Fibroblast of pulmonary artery (primary cell): ENCODE measurements at regions not wholly inside any gene's neighbourhood (a gene's known extent, or its start where the extent isn't known, plus 50 kb on each side); places are given as distances from the start of the nearest gene placed in this dataset.

Source experiments
- DNase-seq: peaks from one replicate; pipeline ENCODE4 v3.0.0-alpha.2; 2010; ENCODE audit warnings: low read depth
- H3K4me3 ChIP-seq: replicated peaks from 2 replicates; pipeline ENCODE4 v1.5.1; 2011; ENCODE audit warnings: low read depth, mild to moderate bottlenecking, control low read depth, low read length, moderate library complexity
- TF ChIP-seq, protein P1 (sequence below): IDR thresholded peaks from 2 replicates; pipeline ENCODE4 v1.5.1; 2011; ENCODE audit warnings: mild to moderate bottlenecking, control low read depth, low read length, inconsistent platforms; ENCODE audit errors: missing control alignments

DNA sequence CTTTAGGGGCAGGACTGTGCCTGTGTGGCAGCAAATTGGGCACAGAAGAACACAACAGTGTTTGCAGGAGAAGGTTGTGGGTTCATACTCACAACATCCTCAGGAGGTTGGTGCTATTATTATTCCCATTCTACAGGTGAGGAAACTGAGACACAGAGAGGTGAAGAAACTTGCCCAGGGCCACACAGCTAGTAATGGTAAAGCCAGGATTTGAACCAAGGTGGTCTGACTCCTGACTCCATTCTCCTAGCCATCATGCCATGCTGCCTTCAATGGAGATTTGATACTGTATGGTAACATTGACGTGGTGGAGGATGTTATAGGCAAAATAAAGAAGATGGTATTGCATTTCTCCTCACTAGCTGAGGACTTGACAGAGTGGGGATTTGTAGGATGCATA lies 334.2 kb downstream of the RPS6KC1 start:
- TF ChIP-seq, protein P1, sequence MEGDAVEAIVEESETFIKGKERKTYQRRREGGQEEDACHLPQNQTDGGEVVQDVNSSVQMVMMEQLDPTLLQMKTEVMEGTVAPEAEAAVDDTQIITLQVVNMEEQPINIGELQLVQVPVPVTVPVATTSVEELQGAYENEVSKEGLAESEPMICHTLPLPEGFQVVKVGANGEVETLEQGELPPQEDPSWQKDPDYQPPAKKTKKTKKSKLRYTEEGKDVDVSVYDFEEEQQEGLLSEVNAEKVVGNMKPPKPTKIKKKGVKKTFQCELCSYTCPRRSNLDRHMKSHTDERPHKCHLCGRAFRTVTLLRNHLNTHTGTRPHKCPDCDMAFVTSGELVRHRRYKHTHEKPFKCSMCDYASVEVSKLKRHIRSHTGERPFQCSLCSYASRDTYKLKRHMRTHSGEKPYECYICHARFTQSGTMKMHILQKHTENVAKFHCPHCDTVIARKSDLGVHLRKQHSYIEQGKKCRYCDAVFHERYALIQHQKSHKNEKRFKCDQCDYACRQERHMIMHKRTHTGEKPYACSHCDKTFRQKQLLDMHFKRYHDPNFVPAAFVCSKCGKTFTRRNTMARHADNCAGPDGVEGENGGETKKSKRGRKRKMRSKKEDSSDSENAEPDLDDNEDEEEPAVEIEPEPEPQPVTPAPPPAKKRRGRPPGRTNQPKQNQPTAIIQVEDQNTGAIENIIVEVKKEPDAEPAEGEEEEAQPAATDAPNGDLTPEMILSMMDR = no peak
- no peak for DNase-seq
- no peak overlapping the region for H3K4me3 ChIP-seq

DNA sequence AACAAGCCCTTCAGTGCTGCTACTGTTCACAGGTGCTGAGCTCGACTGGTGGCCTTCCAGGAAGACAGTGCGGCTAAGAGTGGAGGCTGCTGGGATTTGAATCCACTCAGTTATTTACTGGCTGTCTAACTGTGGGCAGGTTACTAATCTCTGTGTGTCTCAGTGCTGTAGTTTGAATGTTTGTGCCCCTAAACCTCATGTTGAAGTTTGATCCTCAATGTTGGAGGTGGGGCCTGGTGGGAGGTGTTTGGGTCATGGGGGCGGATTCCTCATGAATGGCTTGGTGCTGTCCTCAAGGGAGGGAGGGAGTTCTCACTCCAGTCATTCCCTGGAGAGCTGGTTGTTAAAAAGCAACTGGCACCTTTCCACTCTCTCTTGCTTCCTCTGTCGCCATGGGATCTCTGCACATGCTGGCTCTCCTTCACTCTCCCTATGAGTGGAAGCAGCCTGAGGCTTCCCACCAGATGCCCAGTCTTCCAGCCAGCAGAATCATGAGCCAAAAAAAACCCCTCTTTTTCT lies 334.8 kb downstream of the RPS6KC1 start:
- TF ChIP-seq, protein P1 = no peak

DNA sequence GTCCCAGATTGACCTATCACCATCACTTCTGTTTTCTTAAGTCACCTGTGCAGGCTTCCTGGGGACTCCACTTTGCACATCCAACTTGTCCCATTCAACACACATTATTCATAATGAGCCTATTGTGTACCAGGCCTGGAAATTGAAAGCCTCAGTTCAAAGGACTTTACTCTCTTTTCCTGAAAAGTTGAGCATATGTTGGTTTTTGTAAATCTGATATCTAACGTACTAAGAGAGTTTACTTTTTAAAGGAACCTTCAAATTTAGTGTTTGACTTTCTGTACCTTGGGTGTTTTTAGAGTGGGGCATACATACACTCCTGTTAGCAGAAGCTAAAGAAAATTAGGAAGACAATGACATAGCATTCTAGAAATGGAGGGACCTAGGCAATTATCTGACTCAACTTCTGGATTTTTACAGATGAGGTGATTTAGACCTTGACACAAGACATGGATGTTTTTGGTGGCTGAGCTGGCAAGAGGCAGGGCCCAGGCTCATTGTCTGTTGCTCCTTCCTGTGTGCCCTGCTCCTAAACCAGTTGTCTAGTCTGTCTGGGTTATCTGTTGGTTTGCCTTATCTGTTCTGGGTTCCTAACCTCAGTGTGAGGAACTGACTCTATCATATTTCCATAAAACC lies 336.5 kb downstream of the RPS6KC1 start:
- no peak overlapping the region for H3K4me3 ChIP-seq
- TF ChIP-seq, protein P1 = no peak
- DNase-seq = no peak

More for the DNA sequence above, 334.8 kb downstream of the RPS6KC1 start:
- no peak overlapping the region for H3K4me3 ChIP-seq
- no peak for DNase-seq

DNA sequence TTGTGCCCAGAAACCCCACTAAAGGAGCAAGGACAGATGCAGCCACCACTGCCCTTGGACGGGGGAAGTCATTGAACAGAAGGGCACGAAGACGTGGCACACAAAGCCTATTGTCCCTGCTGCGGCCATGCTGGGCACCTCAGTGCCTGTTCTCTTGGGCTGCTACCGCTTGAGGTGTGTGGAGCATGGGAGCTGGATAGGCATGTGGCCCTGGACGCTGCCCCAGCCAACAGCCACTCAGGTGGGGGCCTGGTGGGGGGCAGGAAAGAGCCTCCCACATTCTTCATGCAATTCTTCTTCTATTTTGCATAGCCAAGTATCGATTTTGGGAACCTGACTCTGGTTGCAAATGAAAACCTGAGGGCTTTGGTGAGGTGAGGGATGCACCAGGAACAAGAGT lies 337.2 kb downstream of the RPS6KC1 start:
- TF ChIP-seq, protein P1 = no peak
- no peak overlapping the region for H3K4me3 ChIP-seq
- DNase-seq = no peak

DNA sequence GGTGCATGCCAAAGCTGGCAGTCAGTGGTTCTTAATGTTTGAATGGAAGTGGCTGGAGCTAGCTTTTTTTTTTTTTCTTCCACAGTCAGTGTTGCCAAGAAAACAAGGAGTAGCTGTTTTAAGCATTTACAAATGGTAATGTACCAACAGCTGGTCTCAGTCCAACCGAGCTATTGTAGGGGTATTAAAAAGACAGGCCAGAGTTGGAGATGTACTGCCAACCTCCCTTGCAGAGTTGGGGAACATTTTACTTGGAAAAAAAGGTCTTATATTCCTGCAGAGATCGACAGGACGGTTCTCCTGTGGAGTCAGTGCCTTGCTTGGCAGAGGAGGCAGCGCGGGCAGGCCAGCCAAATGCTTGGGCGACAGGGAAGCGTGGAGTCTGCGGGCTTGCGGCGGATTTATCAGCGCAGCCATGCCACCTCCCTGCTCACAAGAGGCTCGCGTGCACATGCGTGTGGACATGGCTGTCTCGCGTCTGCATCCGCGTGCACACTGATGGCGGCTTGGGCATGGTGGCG lies 338.1 kb downstream of the RPS6KC1 start:
- no peak for DNase-seq
- TF ChIP-seq, protein P1 = no peak
- no peak overlapping the region for H3K4me3 ChIP-seq

DNA sequence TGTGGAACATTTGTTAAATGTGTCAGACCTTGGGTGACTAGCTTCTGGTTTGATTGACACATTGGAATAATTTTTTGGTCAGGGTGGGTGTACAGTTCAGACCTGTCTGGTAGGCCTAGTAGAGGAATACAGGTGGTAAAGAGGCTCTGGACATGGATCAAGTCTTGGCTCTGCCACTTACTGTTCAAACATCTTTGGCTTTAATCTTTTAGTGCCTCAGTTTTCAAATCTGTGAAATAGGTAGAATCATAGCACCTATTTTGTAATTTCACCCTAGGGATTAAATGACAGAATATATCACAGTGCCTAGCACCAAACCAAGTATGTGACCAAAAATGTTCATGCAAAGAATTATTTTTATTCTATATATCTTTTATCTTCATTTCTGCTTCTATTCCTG lies 340.4 kb downstream of the RPS6KC1 start:
- DNase-seq = no peak
- no peak overlapping the region for H3K4me3 ChIP-seq
- TF ChIP-seq, protein P1 = no peak

DNA sequence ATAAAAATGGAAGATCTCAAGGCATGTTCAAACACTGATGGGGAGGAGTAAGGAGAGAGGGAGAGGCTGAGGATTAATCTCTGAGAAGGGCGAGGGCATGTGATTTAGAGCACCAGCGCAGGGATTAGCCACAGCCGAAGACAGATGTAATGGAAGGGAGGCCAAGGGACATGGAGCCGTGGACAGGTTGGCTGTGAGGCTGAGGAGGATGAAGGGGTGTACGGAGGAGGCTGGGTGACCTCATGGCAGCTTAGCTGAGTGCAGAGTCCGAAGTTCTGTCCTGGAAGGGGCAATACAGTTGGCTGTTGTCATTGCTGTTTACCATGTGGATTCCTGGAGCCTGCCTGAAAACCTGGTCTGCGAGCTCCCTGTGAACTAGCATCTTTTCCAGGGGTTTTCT lies 342.8 kb downstream of the RPS6KC1 start:
- no peak for DNase-seq
- no peak overlapping the region for H3K4me3 ChIP-seq
- TF ChIP-seq, protein P1 = no peak
